Stimulated activated CD4-positive, alpha-beta T cell treated with anti-CD3 and anti-CD28 coated beads, Interleukin-4, amount 100 ng/mL, for 1 hour (primary cell): ENCODE measurements at regions not wholly inside any gene's neighbourhood (a gene's known extent, or its start where the extent isn't known, plus 50 kb on each side); places are given as distances from the start of the nearest gene placed in this dataset.

Source experiments
- DNase-seq: peaks from one replicate; pipeline ENCODE4 v3.0.0-alpha.2; 2020

DNA sequence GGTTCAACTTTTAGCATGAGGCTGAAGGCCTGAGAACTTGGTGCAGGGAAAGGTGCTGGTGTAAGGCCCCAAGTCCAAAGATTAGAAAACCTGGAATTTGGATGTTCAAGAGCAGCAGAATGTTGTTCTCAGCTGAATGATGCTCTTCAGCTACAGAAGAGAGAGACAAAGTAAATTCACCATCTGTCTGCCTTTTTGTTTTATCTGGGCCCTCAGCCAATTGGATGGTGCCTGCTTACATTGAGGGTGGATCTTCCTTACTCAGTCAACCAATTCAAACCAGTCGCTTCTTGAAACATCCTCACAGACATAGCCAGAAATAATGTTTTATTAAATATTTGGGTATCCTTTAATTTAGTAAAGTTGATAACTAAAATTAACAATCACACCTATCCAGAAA, 748.2 kb upstream of the ADAMTS5 start:
- DNase-seq, result no peak

GRCh38 chr21:27713154-27714109, 746.5 kb upstream of the ADAMTS5 start:
- no peak for DNase-seq

GRCh38 chr21:27704567-27705166, 737.8 kb upstream of the ADAMTS5 start:
- no peak for DNase-seq

GRCh38 chr21:27703791-27704190, 736.9 kb upstream of the ADAMTS5 start:
- no peak for DNase-seq

DNA sequence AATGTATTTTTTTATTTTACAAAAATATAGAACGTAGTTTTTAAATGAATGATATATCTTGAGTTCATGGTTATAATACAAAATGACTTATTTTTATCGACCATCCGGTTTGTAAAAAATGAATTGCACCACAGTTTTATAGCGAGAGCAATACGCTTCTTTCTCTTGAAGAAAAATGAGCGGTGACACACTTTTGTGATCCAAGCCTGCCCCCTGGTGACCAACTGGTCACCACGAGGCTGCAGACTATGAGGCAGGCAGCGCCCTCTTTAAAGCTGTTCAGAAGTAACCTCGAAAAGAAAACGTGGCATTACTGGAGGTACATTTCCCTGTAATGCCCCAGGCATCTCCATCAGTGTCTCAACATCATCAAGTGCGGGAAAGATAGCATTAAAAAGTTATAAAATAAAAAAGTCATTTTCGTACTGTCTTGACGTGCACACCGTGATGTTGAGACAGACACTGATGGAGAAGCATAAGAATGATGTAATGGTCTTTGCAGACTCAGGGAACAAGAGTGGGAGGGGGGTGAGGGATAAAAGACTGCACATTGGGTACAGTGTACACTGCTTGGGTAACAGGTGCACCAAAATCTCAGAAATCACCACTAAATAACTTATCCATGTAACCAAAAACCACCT, 734.2 kb upstream of the ADAMTS5 start:
- peak; percentile 43 for DNase-seq

GRCh38 chr21:27695246-27695645, 728.4 kb upstream of the ADAMTS5 start:
- DNase-seq, result no peak

- DNase-seq, result no peak
Measured at GRCh38 chr21:27694667-27695066, 727.8 kb upstream of the ADAMTS5 start.

- DNase-seq, result no peak
Measured at GRCh38 chr21:27693376-27693775, 726.5 kb upstream of the ADAMTS5 start.

GRCh38 chr21:27691516-27691915, 724.6 kb upstream of the ADAMTS5 start:
- no peak for DNase-seq

DNA sequence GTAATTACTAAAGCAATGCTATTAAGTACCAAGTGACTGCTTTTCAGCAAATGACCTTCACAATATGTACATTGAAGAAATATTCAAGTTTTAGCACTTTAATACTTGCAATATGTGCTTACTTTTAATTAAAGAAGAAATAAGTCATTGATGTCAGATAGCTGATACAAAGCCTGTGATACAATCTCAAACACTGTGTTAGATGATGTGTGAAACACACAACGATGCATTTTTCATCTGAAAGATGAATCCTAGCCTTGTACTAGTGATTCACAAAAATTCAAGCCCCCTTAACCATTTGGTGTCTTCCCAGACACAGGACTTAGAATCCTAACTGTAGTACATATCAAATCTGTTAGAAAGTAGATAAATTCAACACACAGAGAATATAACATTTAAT, 724.1 kb upstream of the ADAMTS5 start:
- DNase-seq, result no peak

DNA sequence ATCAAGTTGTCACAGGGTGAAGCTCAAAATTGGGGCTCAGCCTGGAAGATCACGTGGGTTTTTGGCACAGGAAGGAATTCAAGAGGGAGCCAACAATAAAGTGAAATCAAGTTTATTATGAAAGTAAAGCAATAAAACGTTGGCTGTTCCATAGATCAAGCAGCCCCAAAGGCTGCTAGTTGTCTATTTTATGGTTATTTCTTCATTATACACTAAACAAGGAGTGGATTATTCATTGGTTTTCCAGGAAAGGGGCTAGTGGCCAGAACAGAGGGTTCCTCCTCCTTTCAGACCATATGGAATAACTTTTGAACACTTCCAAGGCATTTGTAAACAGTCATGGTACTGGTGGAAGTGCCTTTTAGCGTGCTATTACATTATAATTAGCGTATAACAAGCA, 723.5 kb upstream of the ADAMTS5 start:
- DNase-seq, result no peak

DNA sequence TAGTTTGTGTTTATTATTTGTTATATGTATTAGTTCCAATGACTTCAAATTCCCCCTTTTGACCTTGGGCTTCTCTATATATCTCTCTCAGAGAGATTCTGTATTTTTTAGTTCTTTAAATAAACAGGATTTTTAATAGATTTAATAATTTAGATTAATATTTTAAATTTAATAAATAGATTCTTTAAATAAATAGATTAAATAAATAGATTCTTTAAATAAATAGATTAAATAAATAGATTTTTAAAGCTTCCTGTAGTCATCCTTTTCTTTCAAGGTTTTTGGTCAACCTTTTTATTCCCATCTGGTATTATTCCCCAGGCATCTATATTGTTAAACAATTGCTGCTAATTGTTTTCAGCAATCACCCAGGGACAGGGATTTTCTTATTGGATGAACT, 721.9 kb upstream of the ADAMTS5 start:
- no peak for DNase-seq

GRCh38 chr21:27683292-27683691, 716.4 kb upstream of the ADAMTS5 start:
- DNase-seq, result no peak

DNA sequence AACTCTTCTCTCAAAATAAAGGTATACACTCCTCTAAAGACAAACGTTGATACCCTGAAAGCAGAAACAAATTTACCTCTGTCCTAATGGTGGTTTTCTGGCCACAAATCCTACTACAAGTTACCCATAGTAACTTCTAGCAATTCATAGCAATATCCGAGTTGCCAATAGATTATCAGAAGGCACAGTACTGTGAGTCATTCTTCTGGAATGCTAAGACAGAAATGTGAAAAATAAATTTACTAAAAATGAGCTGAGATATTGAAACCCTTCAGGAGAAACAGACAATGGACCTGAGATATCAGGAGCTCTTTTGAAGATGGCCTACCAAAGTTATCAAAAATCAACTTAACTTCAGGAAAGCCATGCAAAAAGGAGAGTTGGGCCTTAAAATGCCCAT, 715.0 kb upstream of the ADAMTS5 start:
- no peak for DNase-seq

DNA sequence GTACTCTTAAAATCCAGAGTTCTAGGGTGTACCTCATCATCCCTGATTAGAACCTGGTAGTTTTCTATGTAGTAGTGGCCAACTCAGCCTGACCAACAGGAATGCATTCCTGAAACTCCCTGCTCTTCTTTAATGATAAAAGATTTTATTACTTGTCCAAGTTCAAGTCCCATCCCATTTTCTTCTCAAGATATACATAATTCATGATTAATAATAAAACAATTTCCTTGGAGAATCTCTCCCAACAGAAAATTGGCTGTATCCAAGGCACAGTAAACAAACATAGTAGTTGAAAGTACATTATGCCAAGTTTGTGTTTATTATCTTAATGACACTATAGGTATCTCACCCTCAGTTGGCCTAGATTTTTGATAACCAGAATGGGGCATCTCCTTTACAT, 714.1 kb upstream of the ADAMTS5 start:
- DNase-seq, result no peak

- no peak for DNase-seq
Measured at GRCh38 chr21:27680181-27680580, 713.3 kb upstream of the ADAMTS5 start.

DNA sequence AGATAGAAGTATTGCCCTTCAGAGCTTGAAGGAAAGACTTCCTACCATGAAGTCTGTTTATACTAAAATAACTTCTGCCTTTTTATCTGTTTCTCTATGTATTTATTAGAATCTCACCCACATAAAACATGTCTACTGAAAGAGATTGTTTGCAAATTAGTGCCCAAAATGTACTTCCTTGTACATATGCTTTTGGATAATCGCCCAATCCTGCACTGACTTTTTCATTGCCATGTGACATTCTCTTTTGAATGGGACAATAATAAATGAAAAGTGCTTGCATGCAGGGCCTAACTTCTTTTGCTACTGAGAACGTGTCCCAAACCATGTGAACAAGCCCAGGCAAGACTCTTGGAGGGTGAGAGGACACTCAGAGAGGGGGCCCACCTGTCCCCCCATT, 711.6 kb upstream of the ADAMTS5 start:
- no peak for DNase-seq

DNA sequence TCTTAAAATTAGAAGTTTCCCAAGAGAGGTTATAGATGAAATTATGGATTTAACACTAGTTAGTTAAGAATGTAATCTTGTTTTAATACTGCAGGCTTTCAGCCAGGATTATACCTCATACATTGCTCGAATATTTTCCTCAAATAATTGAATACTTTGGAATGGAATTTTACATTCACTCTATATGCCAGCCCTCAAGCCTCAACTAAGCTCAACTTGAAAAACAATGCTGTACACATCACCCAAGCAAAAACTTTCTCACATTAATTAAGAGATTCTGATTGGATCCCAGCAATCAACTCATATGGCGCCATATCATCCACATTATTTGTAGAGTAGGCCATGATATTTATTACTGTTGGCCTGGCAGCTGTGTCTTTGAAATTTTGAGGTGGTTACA, 710.7 kb upstream of the ADAMTS5 start:
- DNase-seq, result no peak

GRCh38 chr21:27675306-27675705, 708.4 kb upstream of the ADAMTS5 start:
- DNase-seq, result no peak

GRCh38 chr21:27674041-27674615, 707.2 kb upstream of the ADAMTS5 start:
- no peak for DNase-seq

DNA sequence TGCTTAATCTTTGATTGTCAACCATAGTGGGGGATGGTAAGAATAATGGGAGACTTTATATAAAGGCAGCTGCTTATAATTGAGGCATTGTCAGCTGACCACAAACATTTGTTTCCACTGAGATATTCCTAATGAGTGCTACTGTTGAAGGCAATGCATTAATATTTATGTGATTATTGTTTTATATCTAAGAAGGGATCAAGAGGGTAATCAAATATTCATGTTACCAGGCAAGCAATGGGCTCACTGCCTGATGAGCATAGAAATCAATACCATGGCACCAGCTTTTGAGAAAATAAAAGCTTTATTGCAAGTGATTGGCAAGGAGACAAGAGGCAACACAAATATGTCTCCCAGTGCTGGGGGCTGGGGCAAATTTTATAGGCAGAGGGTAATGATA, 706.7 kb upstream of the ADAMTS5 start:
- DNase-seq, result no peak

GRCh38 chr21:27671207-27671606, 704.3 kb upstream of the ADAMTS5 start:
- DNase-seq, result no peak

- no peak for DNase-seq
Measured at GRCh38 chr21:27653481-27653880, 686.6 kb upstream of the ADAMTS5 start.

GRCh38 chr21:27649762-27650161, 682.9 kb upstream of the ADAMTS5 start:
- DNase-seq, result no peak
